GM23338 (cell line): ENCODE measurements at regions not wholly inside any gene's neighbourhood (a gene's known extent, or its start where the extent isn't known, plus 50 kb on each side); places are given as distances from the start of the nearest gene placed in this dataset.

ENCODE experiments used
- CREB1 ChIP-seq: fragments of 250-450 bp; sonication (Bioruptor Pico); IDR thresholded peaks from 2 replicates; pipeline ENCODE4 v1.5.0; 2020; ENCODE audit warnings: low read depth, mild to moderate bottlenecking, moderate library complexity
- CTCF ChIP-seq, 2 experiments: fragments of 200-600 bp in 1 of 2; sonication (generic) in 1 of 2; conservative IDR thresholded peaks; 2 replicates each; pipeline versions ENCODE4 v1.5.1 to v1.6.1; 2016 to 2017; ENCODE audit warnings: antibody characterized with exemption in 2 of 2, low read depth in 2 of 2, mild to moderate bottlenecking in 2 of 2, moderate library complexity in 1 of 2
- EZH2 ChIP-seq: fragments of 200-600 bp; sonication (generic); IDR thresholded peaks from one replicate; pipeline ENCODE4 v1.8.0; 2017; ENCODE audit warnings: antibody characterized with exemption, mild to moderate bottlenecking, low read depth; ENCODE audit not compliant: unreplicated experiment
- EZH2phosphoT487 ChIP-seq: fragments of 200-600 bp; sonication (generic); IDR thresholded peaks from one replicate; pipeline ENCODE4 v1.8.1; 2018; ENCODE audit warnings: antibody characterized with exemption; ENCODE audit not compliant: unreplicated experiment
- JUNB ChIP-seq: IDR thresholded peaks from one replicate; pipeline ENCODE4 v1.6.1; 2016; ENCODE audit warnings: antibody characterized with exemption; ENCODE audit not compliant: unreplicated experiment
- NANOG ChIP-seq: IDR thresholded peaks from 2 replicates; pipeline ENCODE4 v1.6.1; 2016; ENCODE audit warnings: antibody characterized with exemption, borderline replicate concordance
- POLR2AphosphoS5 ChIP-seq: IDR thresholded peaks from 2 replicates; pipeline ENCODE4 v1.6.1; 2016; ENCODE audit warnings: antibody characterized with exemption, low read depth
- STAT1 ChIP-seq: IDR thresholded peaks from one replicate; pipeline ENCODE4 v1.6.1; 2016; ENCODE audit warnings: antibody characterized with exemption; ENCODE audit not compliant: unreplicated experiment
- ZNF114 ChIP-seq: fragments of 250-450 bp; sonication (Bioruptor Pico); IDR thresholded peaks from 2 replicates; pipeline ENCODE4 v1.5.0; 2020; ENCODE audit warnings: mild to moderate bottlenecking, moderate library complexity
- ZNF331 ChIP-seq: fragments of 250-450 bp; sonication (Bioruptor Pico); IDR thresholded peaks from 2 replicates; pipeline ENCODE4 v1.5.0; 2020; ENCODE audit warnings: low read depth, mild to moderate bottlenecking, moderate library complexity
- TF ChIP-seq, protein P1 (sequence below): IDR thresholded peaks from one replicate; pipeline ENCODE4 v1.6.1; 2018; ENCODE audit warnings: antibody characterized with exemption; ENCODE audit not compliant: unreplicated experiment
- TF ChIP-seq, protein P2 (sequence below): IDR thresholded peaks from 2 replicates; pipeline ENCODE4 v1.6.1; 2016; ENCODE audit warnings: antibody characterized with exemption

- TF ChIP-seq ZNF114 (CRISPR knock-in tag) (no peak), CTCF (conservative IDR thresholded peaks at IDR 0.05; ENCODE audit: low read depth in 2 of 2) (no peak), NANOG (no peak), EZH2 (no peak), POLR2AphosphoS5 (no peak), EZH2phosphoT487 (no peak), CREB1 (CRISPR knock-in tag) (no peak), ZNF331 (CRISPR knock-in tag) (no peak), JUNB (no peak), STAT1 (no peak)
- TF ChIP-seq, protein P1, sequence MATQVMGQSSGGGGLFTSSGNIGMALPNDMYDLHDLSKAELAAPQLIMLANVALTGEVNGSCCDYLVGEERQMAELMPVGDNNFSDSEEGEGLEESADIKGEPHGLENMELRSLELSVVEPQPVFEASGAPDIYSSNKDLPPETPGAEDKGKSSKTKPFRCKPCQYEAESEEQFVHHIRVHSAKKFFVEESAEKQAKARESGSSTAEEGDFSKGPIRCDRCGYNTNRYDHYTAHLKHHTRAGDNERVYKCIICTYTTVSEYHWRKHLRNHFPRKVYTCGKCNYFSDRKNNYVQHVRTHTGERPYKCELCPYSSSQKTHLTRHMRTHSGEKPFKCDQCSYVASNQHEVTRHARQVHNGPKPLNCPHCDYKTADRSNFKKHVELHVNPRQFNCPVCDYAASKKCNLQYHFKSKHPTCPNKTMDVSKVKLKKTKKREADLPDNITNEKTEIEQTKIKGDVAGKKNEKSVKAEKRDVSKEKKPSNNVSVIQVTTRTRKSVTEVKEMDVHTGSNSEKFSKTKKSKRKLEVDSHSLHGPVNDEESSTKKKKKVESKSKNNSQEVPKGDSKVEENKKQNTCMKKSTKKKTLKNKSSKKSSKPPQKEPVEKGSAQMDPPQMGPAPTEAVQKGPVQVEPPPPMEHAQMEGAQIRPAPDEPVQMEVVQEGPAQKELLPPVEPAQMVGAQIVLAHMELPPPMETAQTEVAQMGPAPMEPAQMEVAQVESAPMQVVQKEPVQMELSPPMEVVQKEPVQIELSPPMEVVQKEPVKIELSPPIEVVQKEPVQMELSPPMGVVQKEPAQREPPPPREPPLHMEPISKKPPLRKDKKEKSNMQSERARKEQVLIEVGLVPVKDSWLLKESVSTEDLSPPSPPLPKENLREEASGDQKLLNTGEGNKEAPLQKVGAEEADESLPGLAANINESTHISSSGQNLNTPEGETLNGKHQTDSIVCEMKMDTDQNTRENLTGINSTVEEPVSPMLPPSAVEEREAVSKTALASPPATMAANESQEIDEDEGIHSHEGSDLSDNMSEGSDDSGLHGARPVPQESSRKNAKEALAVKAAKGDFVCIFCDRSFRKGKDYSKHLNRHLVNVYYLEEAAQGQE = no peak
- TF ChIP-seq, protein P2, sequence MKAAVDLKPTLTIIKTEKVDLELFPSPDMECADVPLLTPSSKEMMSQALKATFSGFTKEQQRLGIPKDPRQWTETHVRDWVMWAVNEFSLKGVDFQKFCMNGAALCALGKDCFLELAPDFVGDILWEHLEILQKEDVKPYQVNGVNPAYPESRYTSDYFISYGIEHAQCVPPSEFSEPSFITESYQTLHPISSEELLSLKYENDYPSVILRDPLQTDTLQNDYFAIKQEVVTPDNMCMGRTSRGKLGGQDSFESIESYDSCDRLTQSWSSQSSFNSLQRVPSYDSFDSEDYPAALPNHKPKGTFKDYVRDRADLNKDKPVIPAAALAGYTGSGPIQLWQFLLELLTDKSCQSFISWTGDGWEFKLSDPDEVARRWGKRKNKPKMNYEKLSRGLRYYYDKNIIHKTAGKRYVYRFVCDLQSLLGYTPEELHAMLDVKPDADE = no peak
Measured at GRCh38 chr2:81136296-81136695, 831.7 kb upstream of the LRRTM1 start.
